ENCODE measurements at regions not wholly inside any gene's neighbourhood (a gene's known extent, or its start where the extent isn't known, plus 50 kb on each side); places are given as distances from the start of the nearest gene placed in this dataset.

GRCh38 chr5:171555160-171555559, 135.7 kb downstream of the FGF18 start:
- Histone ChIP-seq H3K9me3 (no peaks in the 10 kb centered on the region), H3K36me3 (no peaks in the 10 kb centered on the region), H3K27ac (no peak overlapping the region), H3K4me1 (ENCODE audit: control insufficient read depth in 1 of 2, low read depth in 2 of 2) (no peaks in the 10 kb centered on the region), H3K4me3 (no peak overlapping the region), H3K27me3 (replicated peaks; ENCODE audit: insufficient read depth) (no peaks in the 10 kb centered on the region)
- DNase-seq (ENCODE audit: low spot score): no peak
- no peak for ATAC-seq (ENCODE audit: insufficient number of reproducible peaks, low FRiP score, low read depth)
- TF ChIP-seq CTCF (IDR thresholded peaks at IDR 0.05): no peak

GRCh38 chr5:171562822-171563221, 143.4 kb downstream of the FGF18 start:
- Histone ChIP-seq H3K27me3 (replicated peaks; ENCODE audit: insufficient read depth) (no peaks in the 10 kb centered on the region), H3K4me1 (ENCODE audit: control insufficient read depth in 1 of 2, low read depth in 2 of 2) (no peaks in the 10 kb centered on the region), H3K36me3 (no peaks in the 10 kb centered on the region), H3K4me3 (no peak overlapping the region), H3K9me3 (no peaks in the 10 kb centered on the region), H3K27ac (no peak overlapping the region)
- ATAC-seq (ENCODE audit: insufficient number of reproducible peaks, low FRiP score, low read depth): no peak
- no peak for DNase-seq (ENCODE audit: low spot score)
- TF ChIP-seq CTCF (IDR thresholded peaks at IDR 0.05): no peak

DNA sequence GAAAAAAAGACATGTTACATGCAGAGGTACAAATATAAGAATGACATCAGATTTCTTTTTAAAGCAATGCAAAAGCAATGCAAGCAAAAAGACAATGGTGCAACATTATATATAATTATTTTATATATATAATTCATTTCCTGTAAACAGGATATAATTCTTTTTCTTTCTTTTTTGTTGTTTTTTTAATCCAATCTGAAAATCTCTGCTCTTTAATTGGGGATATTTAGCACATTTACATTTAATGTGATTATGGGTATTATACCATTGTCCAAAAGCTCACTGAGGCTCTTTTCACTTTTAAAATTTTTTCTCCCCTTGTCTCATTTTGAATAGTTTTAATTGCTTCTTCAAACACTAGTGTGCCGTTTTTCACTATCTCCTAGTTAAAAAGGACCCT, 148.9 kb downstream of the FGF18 start:
- Histone ChIP-seq H3K9me3 (peaks cover 16% of the 10 kb centered on the region), H3K27me3 (replicated peaks; ENCODE audit: insufficient read depth) (no peaks in the 10 kb centered on the region), H3K4me3 (no peak overlapping the region), H3K36me3 (no peaks in the 10 kb centered on the region), H3K4me1 (ENCODE audit: control insufficient read depth in 1 of 2, low read depth in 2 of 2) (no peaks in the 10 kb centered on the region), H3K27ac (no peak overlapping the region)
- no peak for TF ChIP-seq CTCF (IDR thresholded peaks at IDR 0.05)
- DNase-seq (ENCODE audit: low spot score) (no peak), ATAC-seq (ENCODE audit: insufficient number of reproducible peaks, low FRiP score, low read depth) (no peak)

GRCh38 chr5:171569065-171569712, 149.7 kb downstream of the FGF18 start:
- H3K27ac ChIP-seq: no peak overlapping the region
- H3K4me3 ChIP-seq: no peak overlapping the region
- no peaks in the 10 kb centered on the region for H3K36me3 ChIP-seq
- H3K9me3 ChIP-seq: peaks cover 16% of the 10 kb centered on the region
- ATAC-seq (ENCODE audit: insufficient number of reproducible peaks, low FRiP score, low read depth): no peak
- DNase-seq (ENCODE audit: low spot score): no peak
- no peaks in the 10 kb centered on the region for H3K4me1 ChIP-seq (ENCODE audit: control insufficient read depth in 1 of 2, low read depth in 2 of 2)
- TF ChIP-seq CTCF (IDR thresholded peaks at IDR 0.05): no peak
- H3K27me3 ChIP-seq (replicated peaks; ENCODE audit: insufficient read depth): no peaks in the 10 kb centered on the region

DNA sequence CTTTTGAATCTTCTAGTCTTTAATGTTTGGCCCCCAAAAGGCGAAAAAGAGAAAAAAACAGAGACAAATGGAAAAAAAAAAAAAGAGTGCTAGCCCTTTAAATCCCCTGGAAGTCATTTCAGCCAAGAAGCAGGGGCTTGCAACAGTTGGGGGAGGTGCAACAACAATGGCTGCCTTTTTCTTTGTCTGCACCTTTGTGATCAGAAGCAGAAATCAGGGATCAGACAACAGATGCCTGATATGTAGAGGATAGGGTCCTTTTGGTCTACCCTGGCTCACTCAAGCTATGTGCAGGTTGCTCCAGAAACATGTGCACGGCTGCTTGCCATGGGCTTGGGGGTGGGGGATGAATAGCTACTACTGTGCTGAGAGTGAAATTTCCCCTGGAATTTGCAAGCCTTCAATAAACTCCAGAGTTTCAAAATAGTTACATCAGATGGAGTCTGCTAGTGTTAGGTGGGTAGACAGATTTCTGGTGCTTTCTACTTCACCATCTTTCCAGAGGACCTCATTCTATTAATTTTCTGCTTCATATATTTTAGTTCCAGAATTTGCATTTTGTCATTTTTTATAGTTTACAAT, 150.9 kb downstream of the FGF18 start:
- H3K27me3 ChIP-seq (replicated peaks; ENCODE audit: insufficient read depth): no peaks in the 10 kb centered on the region
- no peak overlapping the region for H3K27ac ChIP-seq
- ATAC-seq (ENCODE audit: insufficient number of reproducible peaks, low FRiP score, low read depth) (no peak), DNase-seq (ENCODE audit: low spot score) (no peak)
- no peaks in the 10 kb centered on the region for H3K36me3 ChIP-seq
- TF ChIP-seq CTCF (IDR thresholded peaks at IDR 0.05): no peak
- H3K4me3 ChIP-seq: no peak overlapping the region
- H3K4me1 ChIP-seq (ENCODE audit: control insufficient read depth in 1 of 2, low read depth in 2 of 2): no peaks in the 10 kb centered on the region
- H3K9me3 ChIP-seq: peaks cover 16% of the 10 kb centered on the region

Measured in thoracic aorta (tissue), 2 donors.